H1 (cell line): ENCODE measurements at regions not wholly inside any gene's neighbourhood (a gene's known extent, or its start where the extent isn't known, plus 50 kb on each side); places are given as distances from the start of the nearest gene placed in this dataset.

Experiments used
- CTCF ChIA-PET: fragments of 300-600 bp; sonication (Branson Sonifier 250); formaldehyde crosslinking; loops from one replicate; lab custom pipeline; 2021; ENCODE audit not compliant: partially characterized antibody; lab: Charles Lee
- POLR2A ChIA-PET: fragments of 300-600 bp; sonication (Branson Sonifier 250); formaldehyde crosslinking; loops from one replicate; lab custom pipeline; 2021; ENCODE audit warnings: inconsistent platforms; ENCODE audit not compliant: partially characterized antibody; lab: Charles Lee
- DNase-seq, 2 experiments: peaks; one replicate each; pipeline versions ENCODE4 v3.0.0 to v3.0.0-alpha.2; 2010 to 2022; ENCODE audit warnings: low spot score in 2 of 2, low read depth in 1 of 2, mixed read lengths in 1 of 2
- FAIRE-seq: peaks from 2 replicates; lab custom pipeline; 2011; peaks lifted over from hg19 to GRCh38; lab: Jason Lieb, UNC
- H2AFZ ChIP-seq: 2 replicates; pipeline ENCODE4 v1.8.1; 2012; ENCODE audit warnings: low read length, inconsistent platforms
- H2AK5ac ChIP-seq: 2 replicates; pipeline ENCODE4 v1.6.1; 2013; ENCODE audit warnings: low read depth, low read length
- H2BK120ac ChIP-seq: replicated peaks from 2 replicates; pipeline ENCODE3; 2013; ENCODE audit warnings: low read depth, low read length, inconsistent platforms
- H2BK12ac ChIP-seq: 2 replicates; pipeline ENCODE4 v1.6.1; 2013; ENCODE audit warnings: low read depth, low read length
- H2BK15ac ChIP-seq: 2 replicates; pipeline ENCODE4 v1.6.1; 2013; ENCODE audit warnings: low read length
- H2BK20ac ChIP-seq: 2 replicates; pipeline ENCODE4 v1.6.1; 2013; ENCODE audit warnings: low read length
- H2BK5ac ChIP-seq: 2 replicates; pipeline ENCODE4 v1.6.1; 2013; ENCODE audit warnings: low read depth, low read length
- H3K14ac ChIP-seq: 2 replicates; pipeline ENCODE4 v1.6.1; 2013; ENCODE audit warnings: inconsistent platforms; ENCODE audit not compliant: insufficient read length
- H3K18ac ChIP-seq: 2 replicates; pipeline ENCODE4 v1.6.1; 2013; ENCODE audit warnings: low read length; ENCODE audit errors: extremely low read depth
- H3K23ac ChIP-seq: 2 replicates; pipeline ENCODE4 v1.6.1; 2013; ENCODE audit warnings: inconsistent platforms; ENCODE audit not compliant: insufficient read length
- H3K23me2 ChIP-seq: 2 replicates; pipeline ENCODE4 v1.6.1; 2013; ENCODE audit warnings: low read depth, low read length
- H3K27ac ChIP-seq: 2 replicates; pipeline ENCODE4 v1.6.1; 2011; ENCODE audit warnings: low read depth, low read length, inconsistent platforms
- H3K27me3 ChIP-seq, 4 experiments: replicated peaks in 1 of 4; 1 replicate in 1 of 4; 2 replicates in 3 of 4; pipeline versions ENCODE4 v1.6.1 to v1.8.1; 2011 to 2013; ENCODE audit warnings: low read length in 3 of 4, mild to moderate bottlenecking in 3 of 4, inconsistent platforms in 2 of 4, mixed read lengths in 2 of 4, moderate library complexity in 1 of 4; ENCODE audit not compliant: control insufficient read depth in 3 of 4, insufficient read depth in 3 of 4; ENCODE audit errors: extremely low read depth in 1 of 4
- H3K36me3 ChIP-seq, 4 experiments: 2 replicates each; pipeline versions ENCODE4 v1.6.1 to v1.8.1; 2011 to 2013; ENCODE audit warnings: mild to moderate bottlenecking in 4 of 4, low read length in 3 of 4, moderate library complexity in 2 of 4, control low read depth in 1 of 4, inconsistent platforms in 1 of 4; ENCODE audit not compliant: insufficient read depth in 4 of 4, control insufficient read depth in 2 of 4
- H3K4ac ChIP-seq: replicated peaks from 2 replicates; pipeline ENCODE3; 2013; ENCODE audit warnings: low read length, low read depth, mixed read lengths, inconsistent platforms; ENCODE audit not compliant: insufficient read length
- H3K4me1 ChIP-seq, 4 experiments: replicated peaks in 1 of 4; 1 replicate in 1 of 4; 2 replicates in 3 of 4; pipeline versions ENCODE4 v1.6.1 to v1.8.1; 2011 to 2013; ENCODE audit warnings: low read length in 3 of 4, inconsistent platforms in 2 of 4, mixed read lengths in 1 of 4; ENCODE audit not compliant: insufficient read depth in 4 of 4, control insufficient read depth in 3 of 4
- H3K4me2 ChIP-seq, 2 experiments: 2 replicates each; pipeline versions ENCODE4 v1.6.1 to v1.8.1; 2011 to 2013; ENCODE audit warnings: low read depth in 2 of 2, low read length in 2 of 2, control low read depth in 1 of 2, inconsistent platforms in 1 of 2, mild to moderate bottlenecking in 1 of 2; ENCODE audit not compliant: insufficient read depth in 1 of 2
- H3K4me3 ChIP-seq, 4 experiments: fragments of 200-600, 300-600 bp in 1 of 4; sonication (generic), shearing (Covaris generic), sonication (Bioruptor Twin) in 1 of 4; 2 replicates each; pipeline versions ENCODE4 v1.5.1 to v1.8.1; 2011 to 2016; ENCODE audit warnings: low read length in 4 of 4, low read depth in 3 of 4, control low read depth in 2 of 4, inconsistent platforms in 2 of 4, mild to moderate bottlenecking in 2 of 4, mixed read lengths in 1 of 4, moderate library complexity in 1 of 4; ENCODE audit not compliant: insufficient read depth in 2 of 4; ENCODE audit errors: extremely low read depth in 1 of 4
- H3K56ac ChIP-seq: replicated peaks from 2 replicates; pipeline ENCODE3; 2013; ENCODE audit warnings: low read depth, mild to moderate bottlenecking, mixed read lengths, low read length, inconsistent platforms; ENCODE audit not compliant: insufficient read length
- H3K79me1 ChIP-seq: 2 replicates; pipeline ENCODE4 v1.6.1; 2013; ENCODE audit warnings: low read depth, low read length, control low read depth
- H3K79me2 ChIP-seq, 2 experiments: 2 replicates each; pipeline versions ENCODE4 v1.6.1 to v1.8.1; 2012 to 2013; ENCODE audit warnings: low read length in 2 of 2, mild to moderate bottlenecking in 2 of 2, inconsistent platforms in 1 of 2; ENCODE audit not compliant: insufficient read depth in 2 of 2, control insufficient read depth in 1 of 2
- H3K9ac ChIP-seq, 4 experiments: replicated peaks in 1 of 4; 1 replicate in 1 of 4; 2 replicates in 3 of 4; pipeline versions ENCODE4 v1.6.1 to v1.8.1; 2011 to 2013; ENCODE audit warnings: low read depth in 3 of 4, low read length in 3 of 4, control low read depth in 2 of 4, mild to moderate bottlenecking in 2 of 4, moderate library complexity in 2 of 4, inconsistent platforms in 1 of 4; ENCODE audit errors: extremely low read depth in 1 of 4
- H3K9me3 ChIP-seq, 2 experiments: 2 replicates each; pipeline versions ENCODE4 v1.6.1 to v1.8.1; 2012 to 2013; ENCODE audit warnings: mild to moderate bottlenecking in 2 of 2, moderate library complexity in 2 of 2, control low read depth in 1 of 2, inconsistent platforms in 1 of 2, low read depth in 1 of 2, low read length in 1 of 2, mixed read lengths in 1 of 2; ENCODE audit not compliant: insufficient read depth in 2 of 2
- H4K20me1 ChIP-seq, 2 experiments: replicated peaks in 1 of 2; 2 replicates each; pipeline versions ENCODE3 to v1.8.1; 2011 to 2013; ENCODE audit warnings: inconsistent platforms in 2 of 2, low read length in 2 of 2, mild to moderate bottlenecking in 1 of 2; ENCODE audit not compliant: insufficient read depth in 2 of 2, control insufficient read depth in 1 of 2
- H4K5ac ChIP-seq: 2 replicates; pipeline ENCODE4 v1.6.1; 2013; ENCODE audit warnings: low read length, low read depth, mixed read lengths, inconsistent platforms; ENCODE audit not compliant: insufficient read length
- H4K8ac ChIP-seq: 2 replicates; pipeline ENCODE4 v1.8.0; 2013; ENCODE audit warnings: mild to moderate bottlenecking, moderate library complexity, low read length, inconsistent platforms; ENCODE audit not compliant: insufficient read depth; ENCODE audit errors: extremely low read depth
- H4K91ac ChIP-seq: replicated peaks from 2 replicates; pipeline ENCODE3; 2013; ENCODE audit warnings: low read length, mixed read lengths, inconsistent platforms; ENCODE audit not compliant: insufficient read length
- HDAC6 ChIP-seq: IDR thresholded peaks from one replicate; pipeline ENCODE4 v1.7.1; 2012; ENCODE audit warnings: low read depth, mild to moderate bottlenecking, inconsistent platforms, low read length, moderate library complexity
- MAFK ChIP-seq: IDR thresholded peaks from 2 replicates; pipeline ENCODE4 v1.6.1; 2012; ENCODE audit warnings: low read depth, mild to moderate bottlenecking, improper control_type of control experiment, low read length
- SP1 ChIP-seq: IDR thresholded peaks from 2 replicates; pipeline ENCODE4 v1.6.1; 2011; ENCODE audit warnings: low read depth, low read length
- SRF ChIP-seq: IDR thresholded peaks from 2 replicates; pipeline ENCODE4 v1.6.1; 2011; ENCODE audit warnings: mild to moderate bottlenecking, low read depth, low read length, moderate library complexity
- WGBS, 2 experiments: shearing (Covaris generic) in 1 of 2; methylation state at CpG; one replicate each; pipeline versions ENCODE4 v1.1.6 to v1.1.7; 2013 to 2015; ENCODE audit warnings: low lambda C conversion rate in 2 of 2, mixed read lengths in 2 of 2, inconsistent platforms in 1 of 2, low coverage in 1 of 2, missing lambda C conversion rate in 1 of 2; ENCODE audit not compliant: insufficient replicate concordance in 2 of 2, insufficient coverage in 1 of 2, insufficient read length in 1 of 2; ENCODE audit errors: extremely low coverage in 1 of 2, missing lambda C conversion rate in 1 of 2; 5-methylcytosine and 5-hydroxymethylcytosine counted together

GRCh38 chr5:117296872-117297271 is 722.2 kb upstream of the SEMA6A start:
- Histone ChIP-seq H3K14ac (no peak overlapping the region), H3K79me2 (no peaks in the 10 kb centered on the region), H2BK12ac (no peak overlapping the region), H4K8ac (no peak overlapping the region), H4K20me1 (no peaks in the 10 kb centered on the region), H3K36me3 (no peaks in the 10 kb centered on the region), H2BK120ac (no peak overlapping the region), H3K27me3 (no peaks in the 10 kb centered on the region), H3K4me1 (no peaks in the 10 kb centered on the region), H2AK5ac (no peak overlapping the region), H3K79me1 (no peaks in the 10 kb centered on the region), H3K27ac (no peak overlapping the region), H3K23me2 (no peaks in the 10 kb centered on the region), H3K18ac (no peak overlapping the region), H3K9ac (no peak overlapping the region), H4K5ac (no peak overlapping the region), H2BK20ac (no peak overlapping the region), H3K4me2 (no peak overlapping the region), H2AFZ (0 out of 2 replicates have a peak overlapping the region, but pooled peaks have one; percentile 81), H3K9me3 (no peaks in the 10 kb centered on the region), H3K23ac (no peak overlapping the region), H3K56ac (no peak overlapping the region), H3K4me3 (no peak overlapping the region), H4K91ac (no peak overlapping the region), H2BK5ac (no peak overlapping the region), H2BK15ac (no peak overlapping the region), H3K4ac (no peak overlapping the region)
- 74% methylated on average over 2 of the region's 2 CpGs; no CpG with 5 or more reads in 1 of the 2 experiments for WGBS, 2 experiments
- ChIA-PET POLR2A (no interaction called here), CTCF (no interaction called here)
- DNase-seq (no peak), FAIRE-seq (no peak)
- no peak for TF ChIP-seq SP1
- TF ChIP-seq SRF, result no peak
- TF ChIP-seq MAFK, result no peak
- no peak for TF ChIP-seq HDAC6
